Left ventricle myocardium inferior (tissue), 1 donor: ENCODE measurements at regions not wholly inside any gene's neighbourhood (a gene's known extent, or its start where the extent isn't known, plus 50 kb on each side); places are given as distances from the start of the nearest gene placed in this dataset.

Experiments
- DNase-seq: peaks from one replicate; pipeline ENCODE4 v3.0.0-alpha.2; 2020
- H3K27ac ChIP-seq: fragments of 200-600 bp; replicated peaks from 2 replicates; pipeline ENCODE4 v1.8.0; 2021
- H3K27me3 ChIP-seq: fragments of 200-600 bp; 2 replicates; pipeline ENCODE4 v1.8.0; 2021; ENCODE audit warnings: low read depth
- H3K36me3 ChIP-seq: fragments of 200-600 bp; 2 replicates; pipeline ENCODE4 v1.8.0; 2021
- H3K4me1 ChIP-seq: fragments of 200-600 bp; 2 replicates; pipeline ENCODE4 v1.8.0; 2021
- H3K4me3 ChIP-seq: fragments of 200-600 bp; 2 replicates; pipeline ENCODE4 v1.8.0; 2021; ENCODE audit warnings: mild to moderate bottlenecking, moderate library complexity
- H3K9me3 ChIP-seq: fragments of 200-600 bp; replicated peaks from 2 replicates; pipeline ENCODE4 v1.8.0; 2021
- CTCF ChIP-seq: fragments of 200-600 bp; IDR thresholded peaks from 2 replicates; pipeline ENCODE4 v1.8.0; 2021; ENCODE audit warnings: antibody characterized with exemption, mild to moderate bottlenecking, borderline replicate concordance
- intact Hi-C: fragments of 100-400 bp; cut with micrococcal nuclease; formaldehyde crosslinking; loops from one replicate; pipeline ENCODE4 v1.11.0; 2022
- donor health status: DM: no; HTN: yes; CAD: no; lungs with severe emphysema.

GRCh38 chr10:3265088-3265487 is 92.5 kb upstream of the PITRM1 start:
- Histone ChIP-seq H3K27ac (no peak overlapping the region), H3K36me3 (no peaks in the 10 kb centered on the region), H3K4me1 (peaks cover 10% of the 10 kb centered on the region), H3K27me3 (no peaks in the 10 kb centered on the region), H3K9me3 (no peaks in the 10 kb centered on the region), H3K4me3 (no peak overlapping the region)
- intact Hi-C loops: no loop called here
- no peak for DNase-seq
- TF ChIP-seq CTCF: no peak

GRCh38 chr10:3264161-3264761 is 91.7 kb upstream of the PITRM1 start:
- intact Hi-C loops: no loop called here
- Histone ChIP-seq H3K27me3 (no peaks in the 10 kb centered on the region), H3K36me3 (no peaks in the 10 kb centered on the region), H3K4me3 (no peak overlapping the region), H3K9me3 (no peaks in the 10 kb centered on the region), H3K27ac (peak overlapping the region; percentile 54), H3K4me1 (peaks cover 10% of the 10 kb centered on the region)
- no peak for DNase-seq
- TF ChIP-seq CTCF: no peak

- DNase-seq: no peak
- H3K4me3 ChIP-seq: no peak overlapping the region
- TF ChIP-seq CTCF: no peak
- intact Hi-C loops: no loop called here
- H3K36me3 ChIP-seq: no peaks in the 10 kb centered on the region
- H3K9me3 ChIP-seq: no peaks in the 10 kb centered on the region
- H3K4me1 ChIP-seq: peaks cover 10% of the 10 kb centered on the region
- peak overlapping the region; percentile 54 for H3K27ac ChIP-seq
- H3K27me3 ChIP-seq: no peaks in the 10 kb centered on the region
Measured at GRCh38 chr10:3263747-3264146, 91.2 kb upstream of the PITRM1 start.

- Histone ChIP-seq H3K27ac (no peak overlapping the region), H3K36me3 (no peaks in the 10 kb centered on the region), H3K27me3 (no peaks in the 10 kb centered on the region), H3K9me3 (no peaks in the 10 kb centered on the region), H3K4me1 (peaks cover 10% of the 10 kb centered on the region), H3K4me3 (no peak overlapping the region)
- intact Hi-C loops: no loop called here
- TF ChIP-seq CTCF: no peak
- DNase-seq: no peak
Measured at GRCh38 chr10:3263082-3263481, 90.5 kb upstream of the PITRM1 start.

GRCh38 chr10:3261921-3262320 is 89.3 kb upstream of the PITRM1 start:
- no peak for DNase-seq
- TF ChIP-seq CTCF: no peak
- H3K4me1 ChIP-seq: peaks cover 10% of the 10 kb centered on the region
- no peaks in the 10 kb centered on the region for H3K36me3 ChIP-seq
- intact Hi-C loops: no loop called here
- H3K4me3 ChIP-seq: no peak overlapping the region
- H3K9me3 ChIP-seq: no peaks in the 10 kb centered on the region
- H3K27ac ChIP-seq: no peak overlapping the region
- H3K27me3 ChIP-seq: no peaks in the 10 kb centered on the region
